ENCODE measurements at regions not wholly inside any gene's neighbourhood (a gene's known extent, or its start where the extent isn't known, plus 50 kb on each side); places are given as distances from the start of the nearest gene placed in this dataset.

DNA sequence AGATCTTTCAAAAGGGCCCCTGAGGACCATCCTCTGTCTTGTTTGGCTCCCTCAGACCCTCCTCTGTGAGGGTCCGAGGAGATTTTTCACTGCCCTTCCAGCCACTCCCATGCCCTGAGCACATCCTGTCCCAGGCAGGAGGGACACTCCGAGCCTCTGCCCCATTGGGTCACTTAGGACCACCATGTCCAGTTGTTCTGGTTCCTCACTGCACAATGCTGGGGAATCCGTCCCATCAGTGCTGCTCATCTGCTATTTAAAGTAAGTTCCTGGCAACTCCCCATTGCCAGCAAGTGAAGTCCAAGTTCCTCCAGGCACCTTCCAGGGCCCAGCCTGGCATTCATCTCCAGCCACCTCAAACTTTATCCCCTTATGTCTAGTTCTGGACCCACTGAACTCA lies 117.5 kb upstream of the GRIK3 start:
- TF ChIP-seq CTCF (IDR thresholded peaks at IDR 0.05; ENCODE audit: poor library complexity) (no peak), EZH2 (IDR thresholded peaks at IDR 0.05; ENCODE audit: borderline replicate concordance) (no peak)

Measured in hepatocyte (in vitro differentiated cells).